RPMI7951 (cell line): ENCODE measurements at regions not wholly inside any gene's neighbourhood (a gene's known extent, or its start where the extent isn't known, plus 50 kb on each side); places are given as distances from the start of the nearest gene placed in this dataset.

ENCODE experiments used
- DNase-seq: peaks from one replicate; pipeline ENCODE4 v3.0.0-alpha.2; 2012; ENCODE audit warnings: low read depth

GRCh38 chr10:3691482-3691881 lies 93.5 kb downstream of the KLF6 start:
- DNase-seq, result no peak

DNA sequence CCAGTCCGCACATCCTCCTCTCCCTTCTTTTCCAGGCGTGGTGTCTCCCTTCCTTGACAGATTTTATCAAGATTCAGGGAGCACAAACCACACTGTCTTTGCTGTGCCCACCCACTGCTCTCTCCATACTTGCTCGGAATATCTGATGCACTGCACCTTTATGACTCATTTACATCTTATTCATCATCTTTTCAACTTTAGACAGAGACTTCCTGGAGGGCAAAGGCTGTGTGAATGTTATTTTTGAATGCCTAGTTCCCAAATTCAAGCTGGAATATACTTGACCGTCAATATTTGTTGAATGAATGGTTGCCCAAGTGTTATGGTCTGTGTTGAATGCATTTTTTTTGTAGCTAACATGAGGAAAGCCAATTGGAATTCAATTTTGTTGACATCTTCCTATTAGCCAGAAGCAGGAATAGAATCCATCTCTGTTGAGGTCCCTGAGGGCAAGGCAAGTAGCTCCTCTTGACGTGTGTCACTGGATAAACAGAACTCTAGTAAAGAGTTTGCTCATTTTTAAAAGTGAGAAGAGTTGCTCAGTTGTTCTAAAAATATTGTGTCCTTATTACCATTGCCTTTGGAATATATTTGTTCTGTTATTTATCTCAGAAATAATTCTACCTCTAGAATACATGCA lies 95.0 kb downstream of the KLF6 start:
- no peak for DNase-seq

DNA sequence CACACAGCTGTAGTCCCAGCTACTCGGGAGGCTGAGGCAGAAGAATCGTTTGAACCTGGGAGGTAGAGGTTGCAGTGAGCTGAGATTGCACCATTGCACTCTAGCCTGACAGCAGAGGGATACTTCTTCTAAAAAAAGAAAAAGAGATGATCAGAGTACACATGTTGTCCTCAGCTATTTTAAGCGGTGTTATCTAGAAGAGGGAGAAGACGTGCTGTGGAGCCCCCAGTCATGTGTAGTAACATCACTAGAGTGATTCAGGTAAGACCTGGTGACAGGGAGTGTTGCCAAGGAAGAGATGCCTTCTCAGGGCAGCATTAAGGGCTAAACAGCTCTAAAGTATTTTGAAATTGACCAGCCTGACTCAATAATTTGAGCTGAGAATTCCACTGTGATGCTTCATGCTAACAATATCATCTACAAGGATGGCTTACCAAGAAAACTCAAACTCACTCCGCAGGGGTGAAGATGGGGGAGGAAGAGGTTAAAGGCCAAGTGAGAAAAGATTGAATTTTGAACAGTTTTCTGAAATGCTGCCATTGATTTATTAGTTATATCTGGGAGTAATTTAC lies 97.4 kb downstream of the KLF6 start:
- no peak for DNase-seq

DNA sequence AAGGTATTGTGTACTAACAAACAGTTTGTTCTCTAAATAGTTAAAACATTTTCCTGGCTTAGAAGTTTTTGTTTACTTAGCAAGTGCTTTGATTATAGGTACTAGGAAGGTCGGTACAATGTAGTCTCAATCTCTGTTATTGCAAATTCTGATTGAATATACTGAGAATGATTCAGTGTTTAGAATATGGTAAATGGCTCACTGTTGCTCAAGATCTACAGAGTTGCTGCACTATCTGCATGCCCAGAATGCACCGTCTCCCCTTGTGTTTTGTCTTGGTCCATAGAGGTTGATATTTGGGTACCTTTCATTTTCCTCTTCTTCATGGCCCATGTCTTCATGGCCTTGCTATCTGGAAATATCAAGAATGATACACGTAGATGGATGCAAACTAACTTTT lies 99.6 kb downstream of the KLF6 start:
- no peak for DNase-seq

DNA sequence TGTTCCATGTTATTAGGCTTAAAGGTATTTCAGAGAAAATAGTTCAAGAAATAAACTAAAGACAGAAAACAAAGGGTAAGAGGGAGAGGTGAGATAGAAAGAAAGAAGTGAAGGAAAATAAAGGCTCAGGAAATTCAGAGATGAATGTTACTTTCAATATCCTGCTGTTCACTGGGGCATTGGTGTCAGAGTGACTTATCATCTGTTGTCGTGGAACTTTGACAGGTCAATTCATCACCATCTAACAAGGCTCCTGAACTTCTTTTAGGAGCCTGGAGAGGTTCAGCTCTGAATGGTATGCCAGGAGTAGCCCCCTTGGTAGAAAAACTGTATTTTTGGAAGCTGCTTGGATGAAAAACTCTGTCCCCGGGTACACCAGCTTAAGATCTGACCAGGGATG lies 100.1 kb downstream of the KLF6 start:
- DNase-seq, result no peak

- DNase-seq, result no peak
Observed at GRCh38 chr10:3683560-3683959, 101.4 kb downstream of the KLF6 start.

GRCh38 chr10:3682745-3683144 lies 102.3 kb downstream of the KLF6 start:
- DNase-seq, result no peak

DNA sequence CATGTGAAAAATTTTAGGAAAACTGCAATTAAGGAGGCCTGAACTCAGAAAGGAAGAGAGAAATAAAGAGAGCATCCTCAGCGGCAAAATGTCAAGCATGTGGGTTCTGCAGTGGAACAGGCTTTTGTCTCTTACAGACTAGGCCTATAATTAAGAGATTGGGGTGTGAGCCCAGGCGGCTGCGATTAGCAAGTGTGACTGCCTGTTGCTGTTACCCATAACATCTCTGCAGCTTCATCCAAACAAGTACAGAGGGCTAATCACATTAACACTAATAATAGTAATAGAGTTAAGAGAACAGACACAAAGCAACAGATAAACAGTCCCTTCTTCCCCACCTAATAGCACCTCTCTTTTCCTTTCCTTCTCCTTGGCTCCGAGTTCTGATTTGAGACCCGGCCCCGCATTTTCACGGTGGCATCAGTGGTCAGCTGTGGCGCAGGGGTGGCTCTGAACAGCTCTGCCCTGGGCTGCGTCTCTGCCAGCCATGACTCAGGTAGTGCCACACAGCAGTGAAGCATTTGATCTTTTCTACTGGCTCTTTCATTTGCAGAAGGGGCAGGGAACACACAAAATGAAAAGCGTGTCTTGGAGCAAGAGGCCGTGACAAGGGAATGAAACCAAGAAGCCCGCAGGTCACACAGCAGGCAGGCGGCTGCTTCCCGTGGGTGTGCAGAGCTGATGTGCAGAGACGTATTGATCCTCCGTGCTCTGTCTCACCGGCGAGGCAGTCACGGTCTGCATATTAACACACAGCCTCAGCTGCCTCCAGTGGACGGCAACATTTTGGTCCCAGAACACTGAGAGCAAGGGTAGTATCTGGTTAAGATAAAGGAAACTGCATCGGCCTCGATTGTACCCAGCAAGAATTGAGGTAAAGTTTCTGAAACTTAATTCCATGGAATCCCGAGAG lies 103.1 kb downstream of the KLF6 start:
- no peak for DNase-seq

DNA sequence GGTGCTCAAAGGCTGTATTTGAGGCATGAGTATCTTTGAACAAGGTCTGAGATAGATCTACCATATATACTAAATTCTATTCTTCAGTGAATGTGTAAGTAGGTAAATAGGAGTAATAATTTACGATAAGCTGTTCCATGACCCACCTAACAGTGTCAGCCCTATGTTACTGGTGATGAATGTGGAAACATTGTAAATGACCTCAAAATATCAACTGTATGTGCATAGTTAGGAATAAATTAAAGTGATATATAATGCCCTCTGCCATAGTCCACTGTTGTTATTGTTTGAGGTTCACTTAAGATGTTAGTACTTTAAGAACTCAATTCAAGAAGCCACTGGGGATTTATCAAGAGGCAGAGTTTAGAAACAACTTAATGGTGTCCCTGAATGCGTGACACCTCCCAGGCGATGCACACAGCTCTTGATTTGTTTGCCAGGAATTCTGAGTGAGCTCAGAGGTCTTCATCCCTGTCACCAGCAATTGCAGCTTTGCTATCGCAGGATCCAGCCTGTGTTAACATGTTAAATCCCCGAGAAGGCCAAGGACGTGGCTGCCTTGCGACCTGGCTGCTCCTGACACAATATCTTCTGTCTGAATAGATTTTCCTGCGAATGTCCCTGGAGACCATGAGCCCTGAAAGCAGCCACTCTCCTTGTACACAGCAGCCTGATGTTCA lies 104.9 kb downstream of the KLF6 start:
- no peak for DNase-seq

GRCh38 chr10:3678629-3679227 lies 106.3 kb downstream of the KLF6 start:
- no peak for DNase-seq

DNA sequence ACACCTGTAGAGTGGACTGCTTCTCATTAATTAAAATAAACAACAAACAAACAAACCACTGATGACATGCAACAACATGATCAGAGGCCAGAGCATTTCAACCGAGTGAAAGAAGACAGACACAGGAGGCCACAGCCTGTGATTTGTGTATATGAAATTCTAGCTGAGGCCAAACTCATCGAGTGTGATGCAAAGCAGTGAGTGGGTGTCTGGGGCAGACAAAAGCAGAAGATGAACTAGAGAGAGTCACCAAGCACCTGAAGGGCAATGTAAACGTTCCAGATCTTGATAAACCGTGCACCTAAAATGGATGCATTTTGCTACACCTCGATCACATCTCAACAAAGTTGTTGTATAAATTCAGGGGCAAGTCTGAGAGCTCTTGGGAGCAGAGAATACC lies 108.4 kb downstream of the KLF6 start:
- no peak for DNase-seq

DNA sequence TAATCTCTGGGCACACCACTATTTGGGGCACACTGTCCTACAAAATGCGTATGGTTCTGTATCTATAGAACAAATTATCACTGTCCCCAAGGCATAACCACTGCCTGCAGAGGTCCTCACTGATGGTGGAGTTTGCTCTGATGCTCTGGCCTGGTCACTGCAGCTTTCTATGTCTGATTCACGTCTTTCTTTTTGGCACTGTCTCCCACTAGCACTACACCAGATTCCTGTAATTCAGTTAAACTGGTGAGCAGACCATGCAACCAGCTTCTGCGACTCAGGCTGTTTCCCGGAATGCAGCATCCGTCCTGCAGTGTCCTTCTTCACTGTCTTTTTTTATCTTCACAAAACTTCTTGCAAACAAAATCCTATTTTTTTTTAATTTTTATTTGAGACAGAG lies 112.8 kb downstream of the KLF6 start:
- no peak for DNase-seq

- DNase-seq, result no peak
Observed at GRCh38 chr10:3671386-3671955, 113.5 kb downstream of the KLF6 start.

- DNase-seq, result no peak
Observed at GRCh38 chr10:3668966-3669330, 116.1 kb downstream of the KLF6 start.

DNA sequence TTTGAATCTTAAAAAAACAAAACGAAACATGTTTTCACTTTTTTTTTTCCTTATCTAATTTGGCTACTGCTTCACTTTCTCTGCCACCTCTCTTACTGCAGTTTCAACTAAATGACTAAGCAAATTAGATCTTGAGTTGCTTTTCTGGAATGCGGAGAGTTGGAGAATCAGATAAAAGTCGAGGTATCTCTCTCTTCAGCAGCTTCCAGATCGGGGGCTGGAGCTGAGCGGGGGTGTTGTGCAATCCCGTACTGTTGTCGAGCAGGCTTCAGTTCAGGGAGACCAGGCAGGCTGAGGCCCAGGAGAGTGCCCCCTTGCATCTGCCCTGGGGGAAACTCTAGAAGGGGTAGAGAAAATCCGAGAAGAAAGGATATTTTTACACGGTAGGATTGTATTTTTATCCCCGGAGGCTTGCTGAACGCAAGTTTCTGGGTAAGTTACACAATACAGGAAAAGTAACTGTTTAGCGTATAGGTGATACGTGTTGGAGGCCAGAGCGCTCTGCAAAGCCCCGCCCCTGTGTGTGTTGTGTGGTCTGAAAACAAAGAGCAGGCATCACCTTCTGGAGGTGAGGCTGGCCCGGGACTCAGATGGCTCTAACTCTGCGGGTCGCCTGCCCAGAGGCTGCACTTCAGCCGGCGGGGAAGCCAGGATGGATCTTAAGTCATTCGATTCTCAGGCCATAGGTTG lies 116.6 kb downstream of the KLF6 start:
- no peak for DNase-seq

GRCh38 chr10:3666525-3667302 lies 118.3 kb downstream of the KLF6 start:
- no peak for DNase-seq

DNA sequence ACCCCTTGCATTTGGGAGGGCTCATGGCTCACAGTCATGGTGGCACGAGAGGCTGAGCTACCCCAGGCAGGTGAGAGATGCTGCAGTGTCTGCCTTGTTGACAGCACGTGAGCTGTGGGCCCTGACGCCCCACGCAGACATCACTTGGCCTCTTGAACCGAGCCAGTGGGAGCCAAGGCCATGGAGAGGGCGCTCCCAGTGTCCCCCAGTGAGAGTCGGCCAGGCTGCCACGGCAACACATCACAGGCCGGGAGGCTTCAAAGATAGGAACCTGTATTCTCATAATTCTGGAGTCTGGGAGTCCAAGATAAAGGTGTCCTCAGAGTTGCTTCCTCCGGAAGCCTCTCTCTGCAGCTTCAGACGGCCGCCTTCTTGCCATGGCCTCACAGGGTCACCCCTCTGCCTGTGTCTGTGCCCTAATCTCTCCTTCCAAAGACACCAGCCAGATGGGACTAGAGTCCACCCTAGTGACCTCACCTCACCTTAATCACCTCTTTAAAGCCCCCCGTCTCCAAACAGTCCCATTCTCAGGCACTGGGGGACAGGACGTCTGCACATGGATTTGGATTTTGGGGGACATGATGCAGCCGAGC lies 119.6 kb downstream of the KLF6 start:
- no peak for DNase-seq

DNA sequence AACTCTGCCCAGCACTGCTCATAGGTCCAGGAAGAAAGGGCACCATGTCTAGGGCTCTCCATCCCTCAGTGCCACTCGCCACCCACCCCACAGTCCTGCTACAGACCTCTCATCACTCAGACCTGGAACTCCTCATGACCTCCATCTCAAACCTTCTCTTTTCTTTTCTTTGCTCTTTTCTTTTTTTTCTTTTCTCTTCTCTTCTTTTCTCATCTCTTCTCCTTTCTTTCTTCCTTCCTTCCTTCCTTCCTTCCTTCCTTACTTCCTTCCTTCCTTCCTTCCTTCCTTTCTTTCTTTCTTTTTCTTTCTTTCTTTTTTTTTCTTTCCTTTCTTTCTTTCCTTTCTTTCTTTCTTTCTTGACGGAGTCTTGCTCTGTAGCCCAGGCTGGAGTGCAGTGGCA lies 122.2 kb downstream of the KLF6 start:
- DNase-seq, result no peak

- DNase-seq, result no peak
Observed at GRCh38 chr10:3661271-3661670, 123.7 kb downstream of the KLF6 start.

DNA sequence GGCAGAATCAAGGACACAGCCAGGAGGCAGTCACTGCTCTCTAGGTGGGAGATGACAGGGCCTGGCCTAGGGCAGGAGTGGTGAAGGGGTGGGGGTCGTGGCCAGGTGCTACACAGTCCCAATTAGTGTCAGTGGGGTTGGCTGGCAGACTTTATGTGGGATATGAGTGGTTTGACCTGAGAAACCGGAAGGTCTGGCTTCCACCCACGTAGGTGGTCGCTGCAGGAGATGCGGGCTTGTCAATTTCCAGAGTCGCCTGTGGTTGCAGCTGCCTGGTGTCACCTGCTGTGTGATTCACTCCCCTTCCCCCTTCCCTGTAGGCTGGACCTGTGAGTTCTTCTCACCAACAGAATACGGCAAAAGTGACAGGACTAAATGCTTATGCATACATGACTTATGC lies 124.3 kb downstream of the KLF6 start:
- no peak for DNase-seq
